Activated CD4-positive, alpha-beta T cell treated with anti-CD3 and anti-CD28 coated beads, Interleukin-2, Interleukin-6, amounts not matched to agents 100 ng/mL and 50 ng/mL, durations not matched to agents 16 hours and 8 hours (primary cell): ENCODE measurements at regions not wholly inside any gene's neighbourhood (a gene's known extent, or its start where the extent isn't known, plus 50 kb on each side); places are given as distances from the start of the nearest gene placed in this dataset.
"Not testable (repeated sequence)": the region's sequence is repeated elsewhere in the genome, so short reads cannot be mapped to it uniquely, and the experiment has no call there.

Experiments
- DNase-seq: peaks from one replicate; pipeline ENCODE4 v3.0.0-alpha.2; 2020

GRCh38 chr10:36026081-36026480 is 384.0 kb upstream of the FZD8 start:
- no peak for DNase-seq

- DNase-seq: no peak
These were observed 381.8 kb upstream of the FZD8 start for GRCh38 chr10:36023939-36024338.

- no peak for DNase-seq
These were observed 379.0 kb upstream of the FZD8 start for GRCh38 chr10:36021096-36021495.

GRCh38 chr10:36019749-36020148 is 377.7 kb upstream of the FZD8 start:
- no peak for DNase-seq

GRCh38 chr10:36018996-36019395 is 376.9 kb upstream of the FZD8 start:
- DNase-seq: no peak

GRCh38 chr10:36017137-36017536 is 375.0 kb upstream of the FZD8 start:
- no peak for DNase-seq

GRCh38 chr10:36007369-36007768 is 365.3 kb upstream of the FZD8 start:
- no peak for DNase-seq

GRCh38 chr10:36003688-36004087 is 361.6 kb upstream of the FZD8 start:
- no peak for DNase-seq

- DNase-seq: no peak
These were observed 361.0 kb upstream of the FZD8 start for GRCh38 chr10:36003031-36003600.

GRCh38 chr10:36002445-36002844 is 360.3 kb upstream of the FZD8 start:
- DNase-seq: no peak

GRCh38 chr10:36000754-36001153 is 358.7 kb upstream of the FZD8 start:
- not testable (repeated sequence) for DNase-seq

GRCh38 chr10:35998026-35998425 is 355.9 kb upstream of the FZD8 start:
- DNase-seq: no peak

GRCh38 chr10:35995485-35995884 is 353.4 kb upstream of the FZD8 start:
- DNase-seq: no peak

- DNase-seq: no peak
These were observed 351.8 kb upstream of the FZD8 start for GRCh38 chr10:35993591-35994515.

GRCh38 chr10:35992107-35992506 is 350.0 kb upstream of the FZD8 start:
- DNase-seq: no peak

- no peak for DNase-seq
These were observed 344.8 kb upstream of the FZD8 start for GRCh38 chr10:35986756-35987502.

GRCh38 chr10:35979116-35979515 is 337.0 kb upstream of the FZD8 start:
- no peak for DNase-seq

- DNase-seq: not testable (repeated sequence)
These were observed 332.0 kb upstream of the FZD8 start for GRCh38 chr10:35973912-35974591.

- DNase-seq: no peak
These were observed 330.2 kb upstream of the FZD8 start for GRCh38 chr10:35972275-35972674.

GRCh38 chr10:35971397-35971796 is 329.3 kb upstream of the FZD8 start:
- DNase-seq: no peak

- DNase-seq: no peak
These were observed 321.6 kb upstream of the FZD8 start for GRCh38 chr10:35963685-35964084.

GRCh38 chr10:35961501-35961900 is 319.4 kb upstream of the FZD8 start:
- no peak for DNase-seq

GRCh38 chr10:35959252-35959651 is 317.2 kb upstream of the FZD8 start:
- DNase-seq: no peak
